Kasumi-1 (cell line): ENCODE measurements at regions not wholly inside any gene's neighbourhood (a gene's known extent, or its start where the extent isn't known, plus 50 kb on each side); places are given as distances from the start of the nearest gene placed in this dataset.

ENCODE experiments used
- DNase-seq, 2 experiments: peaks; one replicate each; lab custom pipeline; 2025; lab: John Stamatoyannopoulos, UW

DNA sequence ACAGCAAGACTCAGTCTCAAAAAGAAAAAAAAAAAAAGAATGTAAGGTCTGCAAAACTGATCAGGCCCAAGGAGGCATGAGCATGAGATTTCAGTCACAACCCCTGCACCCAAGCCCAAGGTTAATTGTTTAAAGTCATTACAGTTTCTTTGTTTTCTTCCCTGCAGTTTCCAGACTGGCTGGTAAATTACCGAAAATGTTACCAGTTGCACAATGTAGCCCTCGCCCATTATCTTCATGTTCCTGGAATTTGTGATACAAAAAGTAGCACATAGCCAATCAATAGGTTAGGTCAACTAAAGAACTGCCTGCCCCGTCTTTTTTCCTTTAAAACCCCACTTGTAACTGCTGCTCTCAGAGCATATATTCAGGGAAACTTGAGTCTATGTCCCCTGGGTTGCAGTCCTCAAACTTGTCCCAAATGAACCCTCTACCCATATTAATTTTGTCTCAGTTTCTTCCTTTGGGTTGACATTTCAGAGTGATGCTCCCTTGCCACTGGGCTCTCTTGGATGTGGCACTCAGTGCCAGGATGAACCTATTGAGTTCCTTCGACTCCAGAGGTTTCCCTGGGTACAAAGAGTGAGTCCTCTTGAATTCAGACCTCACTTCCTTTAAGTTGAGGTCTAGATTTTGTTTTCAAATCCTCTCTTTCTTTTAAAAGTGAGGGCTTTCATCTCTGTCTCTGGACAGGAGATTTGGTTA lies 216.2 kb upstream of the HS6ST1 start:
- DNase-seq, result no peak

DNA sequence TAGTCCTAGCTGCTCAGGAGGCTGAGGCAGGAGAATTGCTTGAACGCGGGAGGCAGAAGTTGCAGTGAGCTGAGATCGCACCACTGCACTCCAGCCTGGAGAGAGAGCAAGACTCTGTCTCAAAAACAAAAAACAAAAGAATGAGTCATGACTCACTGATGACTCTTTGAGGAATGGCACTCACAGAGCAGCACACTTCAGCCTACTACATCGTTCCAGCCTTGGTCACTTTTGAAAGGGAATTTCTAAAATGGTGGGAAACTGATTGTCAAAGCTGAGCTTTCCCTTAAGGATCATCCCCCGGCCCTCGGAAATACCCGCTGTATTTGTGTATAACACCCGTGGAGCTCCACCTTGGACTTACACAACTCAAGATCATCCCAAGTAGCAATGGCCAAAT lies 217.3 kb upstream of the HS6ST1 start:
- DNase-seq, result no peak

DNA sequence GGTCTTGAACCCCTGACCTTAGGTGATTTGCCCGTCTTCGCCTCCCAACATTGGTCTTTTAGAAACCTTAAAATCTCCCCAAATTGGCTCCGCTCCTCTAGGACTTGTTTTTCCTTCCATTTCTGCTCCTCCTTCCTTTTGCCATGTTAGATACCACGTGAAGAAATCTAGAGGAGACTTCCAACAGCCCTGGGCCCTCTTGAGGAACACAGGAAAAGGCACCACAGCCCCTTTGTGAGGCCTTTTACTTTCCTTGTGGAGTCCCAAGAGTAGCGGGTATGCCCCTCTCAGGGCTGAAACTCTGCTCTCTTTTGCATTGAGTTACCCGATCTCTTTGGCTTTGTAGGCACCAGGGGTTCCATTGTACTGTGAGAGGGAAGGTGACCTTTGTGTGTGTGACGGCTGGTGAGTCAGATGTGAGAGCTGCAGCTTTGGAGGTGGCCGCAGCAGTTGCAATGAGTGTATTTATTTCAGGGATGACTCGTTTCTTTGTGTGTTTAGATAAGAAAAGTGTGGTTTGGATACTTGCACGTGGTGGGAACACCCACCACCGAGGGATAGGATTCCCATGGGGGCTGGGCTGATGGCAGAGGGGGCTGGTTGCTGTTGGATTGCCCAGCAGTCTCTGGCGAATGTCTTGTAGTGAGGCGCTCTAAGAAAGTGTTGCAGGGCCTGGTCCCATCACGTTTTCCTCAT lies 218.4 kb upstream of the HS6ST1 start:
- no peak for DNase-seq

DNA sequence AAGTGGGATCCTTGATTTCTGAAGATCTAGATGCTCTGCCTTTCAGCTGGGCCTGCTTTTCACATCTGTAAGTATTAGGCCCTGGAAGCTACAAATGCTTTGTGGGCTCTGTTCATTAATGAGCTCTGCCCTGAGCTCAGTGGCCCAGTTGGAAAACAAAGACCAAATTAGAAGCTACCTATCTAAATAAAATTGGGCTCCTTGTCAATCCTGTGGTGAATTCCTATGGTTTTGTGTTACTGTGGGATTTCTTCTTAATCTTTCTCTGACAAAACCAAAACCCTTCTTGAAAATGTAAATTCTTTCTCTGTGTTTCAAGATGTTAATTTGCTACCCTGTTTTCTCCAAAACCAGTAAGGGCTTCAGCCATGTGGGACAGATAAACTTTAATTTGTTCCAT lies 219.0 kb upstream of the HS6ST1 start:
- DNase-seq, result no peak

DNA sequence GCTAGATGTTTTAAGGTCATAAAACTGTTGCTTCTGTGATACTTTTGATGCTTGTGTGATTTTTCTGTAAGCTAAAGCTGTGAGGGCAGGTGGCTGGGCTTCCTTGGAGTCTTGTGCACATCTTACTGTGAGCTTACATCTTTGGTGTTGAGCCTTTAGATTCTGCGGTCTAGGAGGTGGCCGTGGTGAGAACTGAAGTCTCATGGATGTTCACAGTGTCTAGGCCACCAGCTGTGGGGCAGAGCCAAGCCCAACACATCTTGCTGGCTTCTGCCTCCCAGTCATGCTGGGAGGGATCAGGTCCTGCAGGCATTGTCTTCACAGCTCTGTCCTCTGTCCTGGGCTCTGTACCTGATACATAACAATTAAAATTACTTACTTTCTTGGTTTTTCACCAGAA lies 219.7 kb upstream of the HS6ST1 start:
- DNase-seq, result no peak

DNA sequence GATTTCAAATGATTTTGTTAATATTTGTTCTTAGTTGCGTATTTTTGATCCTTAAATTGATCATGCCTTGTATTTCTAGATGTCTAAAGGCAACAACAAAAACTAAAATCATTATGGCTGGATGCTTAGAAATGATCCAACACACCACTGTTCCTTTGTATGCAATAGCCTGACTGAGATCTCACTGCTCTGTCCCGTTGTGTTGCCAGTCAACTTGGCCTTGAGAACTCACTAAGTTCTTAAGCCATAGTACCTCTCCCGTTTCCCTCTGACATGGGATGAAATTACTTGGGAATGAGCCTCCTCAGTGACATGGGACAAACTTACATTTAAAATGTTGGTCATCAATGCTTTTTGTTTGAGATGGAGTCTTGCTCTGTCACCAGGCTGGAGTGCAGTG lies 222.0 kb upstream of the HS6ST1 start:
- DNase-seq, result no peak

DNA sequence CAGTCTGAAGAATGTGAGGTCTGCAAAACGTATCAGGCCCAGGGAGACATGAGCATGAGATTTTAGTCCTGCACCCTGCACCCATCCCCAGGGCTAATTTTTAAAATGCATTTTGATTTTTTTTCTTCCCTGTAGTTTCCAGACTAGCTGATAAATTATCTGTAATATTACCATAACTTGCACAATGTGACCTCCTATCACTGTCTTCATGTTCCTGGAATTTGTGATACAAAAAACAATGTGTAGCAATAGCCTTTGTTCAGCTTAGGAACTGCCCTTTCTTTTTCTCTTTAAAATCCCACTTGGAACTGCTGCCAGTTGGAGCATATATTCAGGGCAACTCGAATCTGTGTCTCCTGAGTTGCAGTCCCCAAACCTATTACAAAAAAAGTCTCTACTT lies 222.8 kb upstream of the HS6ST1 start:
- no peak for DNase-seq

DNA sequence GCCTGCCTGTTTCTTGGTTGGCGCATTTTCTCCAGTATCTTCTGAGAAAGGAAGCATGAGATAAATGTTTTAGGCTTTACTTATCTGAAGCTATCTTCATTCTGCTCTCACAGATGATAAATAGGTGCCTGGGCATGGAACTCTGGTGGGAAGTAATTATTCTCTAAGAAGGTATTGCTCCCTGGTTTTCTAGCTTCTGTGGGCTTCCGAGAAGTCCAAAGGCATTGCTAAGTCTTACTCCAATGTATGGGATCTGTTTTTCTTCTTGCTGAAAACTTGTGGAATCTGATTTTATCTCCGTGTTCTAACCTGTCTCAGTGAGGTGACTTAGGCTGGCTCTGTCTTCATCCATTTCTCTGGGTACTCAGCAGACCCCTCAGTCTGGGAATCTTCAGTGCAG lies 224.4 kb upstream of the HS6ST1 start:
- DNase-seq, result no peak

DNA sequence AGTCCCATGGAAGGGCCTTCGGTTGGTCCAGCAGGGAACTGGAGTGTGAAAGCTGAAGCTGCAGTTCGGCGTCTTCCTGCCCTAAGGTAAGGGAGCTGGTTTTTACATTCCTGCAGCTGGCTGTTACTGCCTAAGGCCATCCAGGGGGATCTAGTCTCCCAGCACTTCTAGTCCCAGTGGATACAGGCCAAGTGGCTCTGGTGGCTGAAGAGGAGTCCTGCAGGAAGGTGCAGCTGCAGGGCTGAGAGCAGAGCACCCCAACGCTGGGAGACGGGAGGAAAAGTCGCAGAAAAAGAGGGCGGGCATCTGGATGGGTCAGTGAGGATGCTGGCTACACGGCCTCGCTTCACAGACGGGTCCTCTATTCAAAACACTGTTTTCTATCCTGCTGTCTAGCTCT lies 225.0 kb upstream of the HS6ST1 start:
- DNase-seq, result no peak

DNA sequence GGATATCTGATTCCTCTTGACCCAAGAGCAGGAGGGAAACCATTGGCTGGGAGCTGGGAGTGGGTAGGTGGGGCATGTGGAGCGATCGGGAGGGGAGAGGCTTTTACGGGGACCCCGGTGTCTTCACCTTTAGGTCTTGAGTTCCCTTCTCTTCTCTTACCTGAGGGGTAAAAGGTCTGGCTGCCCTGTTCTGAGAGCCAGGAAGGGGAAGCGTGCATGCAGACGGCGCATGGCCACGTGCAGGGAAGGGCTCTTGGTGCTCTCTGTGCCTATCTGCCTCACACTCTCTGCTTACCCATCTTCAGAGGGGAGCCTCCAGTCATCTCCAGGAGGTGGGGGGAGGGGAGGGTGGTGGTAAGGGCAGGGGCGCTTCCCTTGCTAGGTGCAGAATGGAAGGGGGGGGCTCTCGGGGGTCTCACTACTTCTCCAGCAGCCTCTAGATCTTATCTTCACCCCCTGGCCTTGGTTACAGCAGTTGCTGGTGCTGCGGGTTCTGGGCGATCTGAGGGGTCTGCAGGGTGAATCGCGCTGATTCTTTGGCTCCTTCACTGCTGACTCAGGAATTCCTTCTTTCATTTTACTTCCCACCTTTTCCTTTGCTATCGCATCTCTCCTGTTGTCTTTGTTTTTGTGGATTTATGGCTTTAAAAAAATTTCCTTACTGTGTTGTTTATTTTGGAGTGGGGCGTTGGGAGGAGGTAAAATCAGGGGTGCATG lies 225.8 kb upstream of the HS6ST1 start:
- no peak for DNase-seq

DNA sequence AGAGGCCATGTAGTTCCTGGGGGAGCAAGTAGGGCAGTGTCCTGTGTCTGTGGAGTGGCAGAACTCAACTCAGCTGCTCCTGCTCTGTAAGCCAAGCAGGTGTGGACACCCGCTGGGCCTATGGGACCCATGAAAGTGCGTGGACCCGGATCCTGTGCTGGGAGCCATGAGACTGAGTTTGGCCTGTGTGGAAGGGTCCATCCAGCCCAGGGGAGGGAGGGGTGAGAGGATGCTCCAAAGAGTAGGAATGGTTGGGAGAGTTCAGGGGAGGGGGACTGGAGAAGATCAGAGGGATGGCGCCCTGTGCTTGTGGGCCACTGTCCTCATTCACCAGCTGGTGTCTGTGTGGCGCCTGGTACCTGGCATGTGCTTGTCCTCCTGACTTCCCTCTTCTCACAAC lies 226.4 kb upstream of the HS6ST1 start:
- DNase-seq, result no peak

DNA sequence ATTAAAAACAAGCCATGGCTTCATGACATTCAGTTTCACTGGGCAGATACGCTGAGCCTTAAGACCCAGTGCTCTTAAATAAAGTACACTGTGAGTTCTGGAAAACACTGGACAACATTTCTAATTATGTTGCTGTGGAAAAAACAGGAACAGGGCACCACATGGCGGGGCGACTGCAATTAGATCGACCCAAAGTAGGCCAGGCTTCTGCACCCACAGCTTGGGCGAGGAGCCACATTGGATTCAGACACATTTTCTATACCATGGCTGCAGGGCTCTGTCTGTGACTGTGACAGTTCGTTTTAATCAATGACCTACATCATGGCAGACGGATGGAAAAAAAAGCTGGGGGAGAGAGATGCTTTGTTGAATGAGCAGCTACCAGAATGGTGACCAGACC lies 227.2 kb upstream of the HS6ST1 start:
- DNase-seq, result no peak

DNA sequence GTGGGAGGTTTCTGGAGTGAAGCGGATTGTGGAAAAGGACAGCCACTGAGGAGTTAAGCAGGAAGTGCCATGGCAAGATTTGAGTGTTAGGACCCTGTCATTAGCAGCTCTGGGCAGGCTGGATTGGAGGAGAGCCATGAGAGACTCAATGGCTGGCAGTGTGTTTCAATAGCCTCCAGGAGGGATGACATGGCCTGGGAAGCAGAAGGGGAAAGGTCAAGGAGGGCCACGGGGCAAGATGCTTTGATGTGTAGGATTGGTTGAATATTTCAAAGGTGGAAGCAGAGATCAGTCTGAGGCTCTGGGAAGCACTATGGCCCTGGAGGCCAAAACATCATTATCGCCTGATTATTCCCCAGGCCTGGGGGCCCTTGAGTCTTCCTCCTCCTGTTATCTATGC lies 229.0 kb upstream of the HS6ST1 start:
- DNase-seq, result no peak

DNA sequence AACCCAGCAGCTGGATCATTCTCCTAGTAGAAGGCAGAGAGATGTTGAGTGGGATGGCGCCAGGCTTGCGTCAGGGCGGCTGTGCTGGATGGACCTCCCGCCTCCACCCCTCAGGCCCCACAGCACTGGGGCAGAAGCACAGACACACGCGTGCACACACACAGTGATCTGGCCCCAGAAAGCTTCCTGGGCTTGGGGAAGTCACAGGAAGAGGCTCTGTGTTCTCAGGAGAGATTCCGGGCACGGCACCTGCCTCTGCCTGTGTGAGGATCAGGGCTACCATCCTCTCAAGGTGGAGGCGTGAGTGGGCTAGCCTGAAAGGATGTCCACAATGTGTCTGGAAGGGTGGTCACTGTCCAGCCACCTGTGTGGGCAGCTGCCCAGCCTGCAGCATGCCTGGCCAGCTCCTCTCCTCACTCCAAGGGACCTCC lies 229.8 kb upstream of the HS6ST1 start:
- DNase-seq, result no peak

DNA sequence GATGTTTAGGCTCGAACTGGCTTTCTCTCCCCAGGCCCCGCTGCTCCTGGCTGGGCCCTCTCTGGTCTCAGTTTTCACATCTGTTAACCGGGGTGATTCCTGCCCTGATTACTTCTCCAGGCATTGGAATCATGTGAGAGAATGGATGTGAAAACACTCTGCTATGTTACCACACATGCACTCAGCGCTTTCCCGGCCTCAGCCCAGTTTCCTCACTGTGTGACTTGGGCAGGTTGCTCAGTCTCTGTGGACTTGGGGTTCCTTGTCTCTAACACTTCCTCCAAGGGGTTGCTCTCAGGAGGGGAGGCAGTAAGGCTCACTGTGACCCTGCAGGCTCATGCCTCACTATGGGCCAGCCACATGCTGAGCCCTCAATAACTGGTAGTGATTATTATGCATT lies 230.4 kb upstream of the HS6ST1 start:
- no peak for DNase-seq

DNA sequence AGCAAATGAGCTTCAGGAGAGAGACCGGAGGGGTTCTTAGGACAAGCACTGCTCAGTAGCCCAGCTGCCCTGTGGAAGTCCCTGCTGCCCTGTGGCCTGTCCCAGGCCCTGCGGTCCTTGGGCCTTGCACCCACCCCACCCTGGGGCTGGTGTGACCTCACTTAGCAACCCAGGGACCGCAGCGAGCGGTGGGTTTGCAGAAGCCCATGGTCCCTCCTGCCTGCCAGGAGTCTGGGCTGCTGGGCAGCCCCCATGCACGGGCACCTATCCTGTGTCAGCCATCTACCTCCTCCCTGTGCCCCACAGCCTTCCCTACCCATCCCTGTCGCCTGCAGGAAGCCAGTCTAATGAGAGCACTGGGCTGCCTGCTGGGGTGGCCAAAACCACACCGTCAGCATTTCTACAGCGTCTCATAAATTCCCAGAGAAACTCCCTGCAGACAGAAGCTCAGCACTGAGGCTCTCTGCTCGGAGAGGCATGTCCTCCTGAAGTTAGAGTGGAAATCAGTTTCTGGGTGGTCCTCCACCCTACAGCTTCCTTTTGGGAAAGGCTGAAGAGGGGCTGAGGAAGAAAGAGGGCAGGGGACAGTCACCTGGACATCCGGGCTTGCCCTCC lies 231.1 kb upstream of the HS6ST1 start:
- DNase-seq, result no peak

DNA sequence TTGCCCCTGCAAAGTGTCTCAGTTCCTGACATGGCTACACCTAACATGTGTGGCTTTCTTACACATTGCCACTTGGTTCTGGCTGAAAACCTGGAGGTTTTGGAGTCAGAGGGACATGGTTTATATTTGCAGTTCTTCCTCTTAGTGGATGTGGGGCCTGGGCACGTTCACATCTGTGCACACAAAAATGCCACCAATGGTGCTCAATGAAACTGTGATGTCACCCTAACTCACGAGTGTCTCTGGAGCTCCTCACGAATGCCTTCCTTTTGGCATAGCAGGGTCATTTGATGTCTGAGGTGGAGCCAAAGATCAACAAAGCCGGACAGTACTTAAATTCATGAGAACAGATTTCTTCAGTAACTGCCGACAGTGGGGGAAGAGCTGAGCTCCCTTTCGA lies 231.7 kb upstream of the HS6ST1 start:
- no peak for DNase-seq

DNA sequence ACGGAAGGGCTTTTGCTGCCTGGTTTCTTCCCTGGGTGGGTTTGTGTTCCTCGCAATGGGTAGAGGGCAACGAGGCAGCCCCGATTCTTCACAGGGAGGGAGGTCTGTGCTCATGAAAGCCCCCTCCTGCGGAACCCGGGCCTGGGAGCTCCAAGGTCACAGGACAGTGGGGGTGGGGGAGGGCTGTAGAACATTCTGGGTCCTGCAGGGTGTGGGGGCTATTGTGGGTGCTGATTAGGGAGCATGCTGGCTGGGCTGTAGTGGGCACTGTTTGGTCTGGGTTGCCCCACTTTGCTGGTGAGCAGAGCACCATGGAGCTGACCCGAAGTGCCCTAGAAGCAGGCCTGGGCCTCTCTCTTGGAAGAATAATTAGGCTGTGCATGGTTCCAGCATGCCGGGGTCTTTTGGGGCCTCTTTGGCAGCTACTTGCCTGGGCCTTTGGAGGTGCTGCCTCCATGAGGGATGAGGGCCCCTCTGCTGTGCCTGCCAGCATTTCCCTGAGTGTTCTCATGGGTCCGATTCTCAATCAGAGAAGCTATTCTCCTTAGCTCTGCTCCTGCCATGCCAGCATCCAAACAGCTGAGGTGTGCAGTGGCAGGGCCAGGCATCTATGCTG lies 232.2 kb upstream of the HS6ST1 start:
- no peak for DNase-seq

DNA sequence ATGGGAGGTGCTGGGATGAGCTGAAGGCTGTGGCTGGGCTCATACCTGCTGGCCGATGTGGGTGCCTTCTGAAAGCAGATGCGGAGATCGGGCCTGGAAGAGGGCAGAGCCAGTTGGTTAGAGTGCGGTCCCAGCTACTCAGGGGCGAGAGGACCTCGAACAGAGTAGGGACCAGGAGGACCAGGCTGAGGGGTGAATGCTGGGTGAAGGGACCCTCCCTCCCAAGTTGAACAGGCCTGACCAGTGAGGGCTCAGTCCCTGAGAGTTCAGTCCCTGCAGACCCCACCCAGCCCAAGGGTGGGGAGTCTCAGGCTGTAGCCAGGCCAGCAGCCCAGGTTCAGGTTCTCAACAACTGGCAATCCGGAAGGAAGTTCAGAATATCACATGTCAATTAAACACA lies 232.8 kb upstream of the HS6ST1 start:
- DNase-seq, result no peak

DNA sequence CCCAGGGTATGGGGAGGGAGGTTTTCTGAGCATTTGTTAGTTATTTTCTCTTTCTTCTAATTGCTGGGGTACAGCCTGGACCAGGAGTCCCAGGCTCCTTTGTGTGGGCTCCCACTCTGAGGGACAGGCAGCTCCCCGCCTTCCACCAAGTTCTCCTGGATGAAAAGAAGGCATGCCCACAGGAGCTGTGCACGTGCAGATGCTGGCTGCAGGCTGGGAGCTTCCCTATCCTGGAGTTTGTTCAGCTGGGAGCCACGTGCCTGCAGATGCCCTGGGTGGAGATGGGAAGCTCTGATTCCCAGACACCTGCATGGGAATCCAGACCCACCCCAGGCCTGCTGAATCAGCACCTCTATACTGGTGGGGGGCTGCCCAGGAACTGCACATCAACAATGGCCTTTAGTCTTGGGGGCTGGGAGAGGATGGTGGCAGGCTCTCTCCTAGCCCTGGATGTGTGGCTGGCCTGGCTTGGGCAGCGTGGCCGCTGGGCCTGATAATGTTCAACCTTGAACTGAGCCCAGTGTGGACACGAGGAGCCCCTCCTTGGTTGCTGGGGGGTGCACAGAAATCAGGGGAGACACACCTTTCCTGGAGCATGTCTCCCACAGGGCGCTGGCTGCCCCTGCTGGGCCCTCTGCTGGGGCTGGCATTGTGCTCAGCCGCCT lies 233.6 kb upstream of the HS6ST1 start:
- no peak for DNase-seq

DNA sequence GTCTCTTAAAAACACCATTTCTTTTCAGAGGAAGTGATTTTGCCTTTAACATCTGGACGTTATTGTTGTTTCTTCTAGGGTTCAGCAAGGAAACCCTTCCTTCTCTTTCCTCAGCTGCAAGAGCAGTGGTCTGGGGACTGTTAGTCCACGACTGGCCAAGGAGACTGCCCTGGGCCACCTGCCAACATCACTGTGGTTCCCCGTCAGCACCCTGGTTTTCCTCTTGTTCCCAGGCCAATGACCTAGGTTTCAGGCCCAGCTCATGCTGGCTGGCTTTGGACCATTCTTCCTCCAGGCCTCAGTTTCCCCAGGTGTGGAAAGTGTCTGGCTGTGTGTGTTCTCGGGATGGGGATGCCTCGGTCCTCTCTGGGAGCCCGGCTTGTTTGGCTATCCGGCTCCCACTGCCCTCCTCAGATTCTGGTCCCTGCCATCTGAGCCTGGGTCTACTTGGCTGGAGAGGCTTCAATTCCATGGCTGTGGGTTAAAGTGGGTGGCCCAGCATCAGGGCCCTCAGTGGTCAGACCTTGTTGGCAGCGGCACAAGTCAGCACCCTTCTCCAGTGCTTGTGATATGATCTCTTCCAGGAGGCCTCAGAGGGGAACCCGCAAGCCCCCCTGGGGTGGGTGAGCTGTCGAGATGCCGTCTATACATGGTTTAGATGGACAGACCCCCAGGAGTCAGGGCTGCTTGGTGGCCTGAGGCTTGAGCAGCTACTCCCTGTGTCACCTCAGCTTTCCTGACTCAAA lies 234.3 kb upstream of the HS6ST1 start:
- DNase-seq, result no peak
